COLO668 (cell line): ENCODE measurements at regions not wholly inside any gene's neighbourhood (a gene's known extent, or its start where the extent isn't known, plus 50 kb on each side); places are given as distances from the start of the nearest gene placed in this dataset.
"Not testable (repeated sequence)": the region's sequence is repeated elsewhere in the genome, so short reads cannot be mapped to it uniquely, and the experiment has no call there.

ENCODE experiments used
- DNase-seq: peaks from one replicate; lab custom pipeline; 2025; ENCODE audit not compliant: unreplicated experiment; lab: John Stamatoyannopoulos, UW

DNA sequence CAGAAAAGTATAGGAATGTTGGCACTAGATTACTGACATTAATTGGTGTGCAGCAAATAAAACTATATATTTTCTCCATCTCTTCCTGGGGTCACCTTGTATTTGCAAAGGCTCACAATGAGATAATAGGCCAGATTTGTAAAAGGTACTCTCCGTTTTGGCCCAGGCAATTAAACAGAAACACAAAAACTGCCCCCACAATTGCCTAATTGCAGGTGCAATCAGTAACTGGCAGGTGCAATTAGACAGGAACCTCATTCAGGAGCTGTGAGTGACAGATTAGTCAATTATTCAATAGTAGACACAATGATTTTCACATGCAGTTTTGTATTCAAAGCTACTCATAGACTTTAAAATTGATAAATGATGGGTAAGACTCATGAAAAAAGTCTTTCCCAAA is 451.4 kb upstream of the ID2 start:
- no peak for DNase-seq

DNA sequence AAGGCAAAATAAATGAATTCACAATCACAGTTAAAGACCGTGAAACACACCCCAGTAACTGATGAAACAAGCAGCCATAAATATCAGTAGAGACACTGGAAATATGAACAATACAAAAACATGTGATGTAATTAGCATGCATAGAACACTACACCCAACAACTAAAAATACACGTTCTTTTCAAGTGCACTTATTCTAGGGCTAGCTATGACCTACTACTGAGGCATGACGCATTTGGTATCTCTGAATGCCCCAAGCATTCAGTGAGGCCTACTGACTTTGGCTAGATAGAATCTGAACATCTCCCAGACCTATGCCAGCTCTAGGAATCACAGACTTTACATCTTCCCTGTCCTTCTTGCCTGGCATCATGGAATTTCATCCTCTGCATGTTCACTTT is 450.0 kb upstream of the ID2 start:
- no peak for DNase-seq

DNA sequence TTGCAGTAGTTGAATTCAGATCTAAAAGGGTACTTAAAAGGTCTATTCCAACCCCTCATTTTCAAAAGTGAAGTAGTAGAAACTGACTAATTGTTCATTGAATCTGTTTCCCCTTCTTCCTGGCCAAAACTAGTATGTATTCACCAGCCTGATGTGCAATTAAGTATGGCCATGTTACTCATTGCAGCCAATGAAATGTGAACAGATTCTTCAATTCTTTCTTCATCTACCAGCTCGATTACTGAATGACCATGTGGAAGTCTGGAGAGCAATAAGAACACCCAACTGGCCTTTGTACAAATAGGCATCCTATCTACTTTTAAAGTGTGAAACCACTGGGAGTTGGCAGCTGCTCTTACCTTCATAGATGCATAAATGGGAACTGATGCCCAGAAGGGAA is 449.0 kb upstream of the ID2 start:
- DNase-seq = no peak

DNA sequence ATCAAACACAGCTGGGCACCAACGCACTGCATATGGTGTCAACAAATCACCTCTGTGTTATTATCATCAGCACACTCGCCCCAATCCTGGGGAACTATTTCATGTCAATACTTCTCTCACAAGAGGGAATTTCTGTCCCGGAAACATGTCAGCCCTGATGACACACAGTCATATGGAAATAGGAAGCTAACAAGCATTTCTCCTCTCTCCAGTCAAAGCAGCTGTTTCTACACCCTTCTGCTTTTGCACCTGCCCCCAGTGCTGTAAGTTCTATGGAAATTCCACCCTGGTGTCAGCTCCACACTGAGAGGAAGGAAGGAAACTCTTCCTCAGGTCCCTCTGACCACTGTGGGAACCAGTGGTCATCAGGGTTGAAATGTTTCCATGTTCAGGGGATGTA is 447.6 kb upstream of the ID2 start:
- DNase-seq = peak; percentile 53

DNA sequence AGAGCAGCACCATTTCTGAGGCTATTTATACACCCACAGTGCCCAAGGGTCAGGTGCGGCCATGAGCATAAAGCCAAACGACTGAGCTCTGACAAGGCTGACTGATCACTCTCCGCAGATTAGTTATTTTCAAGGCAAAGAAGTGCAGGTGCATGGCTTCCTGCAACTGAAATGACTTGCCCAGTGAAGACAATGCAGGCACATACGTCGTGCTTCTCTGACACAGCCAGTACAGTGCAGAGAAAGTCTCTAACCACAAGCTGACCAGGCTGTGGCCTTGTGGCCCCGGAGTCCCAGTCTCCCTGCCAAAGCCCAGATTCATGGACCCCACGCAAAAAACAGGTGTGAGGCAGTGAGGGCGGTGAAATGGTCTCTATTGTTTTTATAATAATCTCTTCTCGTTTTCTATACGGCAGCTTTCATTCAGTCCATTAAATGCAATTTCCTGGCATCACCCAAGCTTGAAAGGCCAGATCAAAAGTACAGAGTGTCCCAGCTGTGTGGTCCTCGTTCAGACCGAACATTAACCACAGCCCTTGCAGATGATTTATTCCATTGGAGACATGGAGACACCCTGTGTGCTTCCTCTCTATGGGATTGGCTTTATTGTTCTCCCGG is 447.0 kb upstream of the ID2 start:
- DNase-seq = peak; percentile 51

DNA sequence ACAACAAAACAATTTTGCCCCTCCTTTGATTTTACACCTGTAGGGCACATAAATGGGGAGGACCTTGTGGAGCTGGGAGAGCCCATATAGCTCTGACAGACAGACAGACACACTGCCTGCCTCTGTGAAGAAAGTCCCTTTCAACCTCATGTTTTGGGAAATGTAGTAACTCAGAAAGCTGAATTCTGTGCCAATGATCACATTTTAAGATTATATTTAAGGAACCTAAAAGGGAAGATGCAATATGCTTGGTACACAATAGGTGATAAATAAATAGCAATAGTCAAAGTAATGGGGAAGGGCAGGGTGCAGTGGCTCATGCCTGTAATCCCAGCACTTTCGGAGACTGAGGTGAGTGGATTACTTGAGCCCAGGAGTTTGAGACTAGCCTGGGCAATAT is 446.4 kb upstream of the ID2 start:
- no peak for DNase-seq

DNA sequence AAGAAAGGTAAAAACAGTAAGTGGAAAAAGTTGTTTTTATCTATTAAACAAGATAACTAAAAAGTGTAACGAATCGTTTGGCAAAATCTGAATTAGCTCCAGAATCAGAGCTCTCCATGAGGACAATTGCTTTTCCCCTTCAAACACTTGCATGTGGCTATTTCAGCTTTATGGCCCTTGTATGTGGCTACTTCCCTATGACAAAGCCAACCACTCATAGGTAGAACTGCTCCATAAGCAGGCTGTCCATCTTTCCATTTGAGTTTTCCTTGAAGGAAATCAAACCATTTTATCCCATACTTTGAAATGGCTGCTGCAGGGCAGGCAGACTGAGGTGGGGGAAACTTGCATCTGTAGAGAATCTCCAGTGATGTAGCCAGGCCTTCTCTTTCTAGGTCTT is 445.5 kb upstream of the ID2 start:
- DNase-seq = no peak

DNA sequence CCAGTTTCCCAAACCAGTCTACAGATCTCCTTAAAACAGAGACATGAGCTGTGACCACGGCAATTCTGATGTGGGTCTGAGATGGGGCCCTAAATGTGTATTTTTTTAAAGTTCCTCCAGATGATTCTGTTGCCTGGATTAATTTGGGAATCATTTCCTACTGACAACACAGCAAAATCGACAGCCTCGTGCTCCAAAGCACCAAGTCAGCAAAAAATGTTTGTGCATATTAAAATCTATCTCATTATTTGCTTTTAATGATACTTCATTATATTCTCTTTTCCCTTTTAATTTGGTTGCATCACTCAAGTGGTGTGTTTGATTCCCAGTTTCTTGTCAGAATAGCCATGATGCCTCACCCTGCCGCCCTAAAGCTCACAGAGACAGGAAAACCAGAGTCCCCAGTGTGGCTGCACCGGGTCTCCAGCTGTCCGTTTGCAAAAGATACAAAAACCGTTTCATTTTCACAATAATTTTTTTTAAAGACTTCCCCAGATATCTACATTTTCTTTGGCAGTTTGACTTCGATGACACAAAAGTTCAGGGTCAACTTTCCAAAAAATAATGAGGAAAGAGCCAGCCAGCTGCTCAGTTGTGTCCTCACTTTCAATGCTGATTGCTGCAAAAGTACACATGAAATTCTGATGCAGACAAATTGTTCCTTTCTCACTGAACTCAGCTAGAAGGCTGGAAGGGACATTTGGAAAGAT is 443.2 kb upstream of the ID2 start:
- no peak for DNase-seq

DNA sequence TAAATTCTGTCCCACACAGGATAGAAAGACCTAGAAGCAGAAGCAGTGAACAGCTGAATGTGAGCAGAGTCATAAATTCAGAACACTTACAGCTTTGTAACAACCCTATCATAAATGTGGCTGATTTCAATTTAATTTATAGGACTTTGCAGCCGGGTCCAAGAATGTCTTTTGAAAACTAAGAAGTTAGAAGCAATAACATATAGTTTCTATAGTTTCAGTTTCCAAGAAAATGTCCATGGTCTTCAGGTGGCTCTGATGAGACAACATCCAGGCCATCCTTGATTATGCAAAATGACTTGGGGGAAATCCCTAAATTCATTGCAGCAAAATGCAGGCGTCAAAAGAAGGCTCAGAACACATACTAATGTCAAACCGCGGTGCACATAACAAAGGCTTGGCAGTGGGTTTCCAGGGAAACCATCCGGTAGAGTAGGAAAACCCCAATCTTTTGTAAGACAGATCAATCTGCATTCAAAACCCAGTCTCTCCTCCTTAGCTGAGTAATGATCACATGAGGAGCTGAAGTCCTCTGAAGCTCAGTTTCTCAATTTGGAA is 442.2 kb upstream of the ID2 start:
- no peak for DNase-seq

DNA sequence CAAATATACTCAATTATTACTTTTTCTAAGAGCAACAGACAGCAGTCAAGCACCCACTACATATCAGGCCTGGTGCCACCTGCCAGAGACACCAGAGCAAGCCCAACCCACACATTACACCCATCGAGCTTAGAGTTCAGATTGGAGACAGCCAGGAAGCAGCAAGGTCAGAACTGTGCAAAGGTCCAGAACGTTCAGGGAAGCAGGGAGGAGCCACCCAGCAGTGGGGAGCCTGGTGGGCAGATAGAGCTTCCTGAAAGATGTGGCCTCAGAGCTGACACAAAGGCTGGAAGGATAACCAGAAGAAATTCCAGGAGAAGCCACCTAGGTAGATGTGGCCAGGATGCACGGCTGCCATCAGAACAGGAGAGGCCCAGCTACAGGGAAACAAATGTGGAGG is 440.5 kb upstream of the ID2 start:
- no peak for DNase-seq

DNA sequence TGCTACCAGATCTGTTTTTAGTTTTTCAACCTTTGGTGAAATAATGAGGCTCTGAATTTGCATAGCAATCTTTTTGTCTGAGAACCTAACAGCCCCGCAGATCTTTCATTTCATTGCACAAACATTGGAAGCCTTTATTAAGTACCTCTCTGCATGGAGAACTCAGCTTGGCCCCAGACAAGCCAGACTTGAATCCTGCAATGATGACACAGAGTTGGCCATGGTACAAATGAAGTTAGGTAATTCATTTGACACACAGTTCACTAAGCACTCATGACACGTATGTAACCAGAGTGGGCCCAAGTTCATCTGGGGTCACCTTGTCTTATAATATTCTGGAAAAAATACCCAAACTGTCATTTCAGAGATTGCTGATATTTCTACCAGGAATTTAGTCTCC is 439.1 kb upstream of the ID2 start:
- no peak for DNase-seq

DNA sequence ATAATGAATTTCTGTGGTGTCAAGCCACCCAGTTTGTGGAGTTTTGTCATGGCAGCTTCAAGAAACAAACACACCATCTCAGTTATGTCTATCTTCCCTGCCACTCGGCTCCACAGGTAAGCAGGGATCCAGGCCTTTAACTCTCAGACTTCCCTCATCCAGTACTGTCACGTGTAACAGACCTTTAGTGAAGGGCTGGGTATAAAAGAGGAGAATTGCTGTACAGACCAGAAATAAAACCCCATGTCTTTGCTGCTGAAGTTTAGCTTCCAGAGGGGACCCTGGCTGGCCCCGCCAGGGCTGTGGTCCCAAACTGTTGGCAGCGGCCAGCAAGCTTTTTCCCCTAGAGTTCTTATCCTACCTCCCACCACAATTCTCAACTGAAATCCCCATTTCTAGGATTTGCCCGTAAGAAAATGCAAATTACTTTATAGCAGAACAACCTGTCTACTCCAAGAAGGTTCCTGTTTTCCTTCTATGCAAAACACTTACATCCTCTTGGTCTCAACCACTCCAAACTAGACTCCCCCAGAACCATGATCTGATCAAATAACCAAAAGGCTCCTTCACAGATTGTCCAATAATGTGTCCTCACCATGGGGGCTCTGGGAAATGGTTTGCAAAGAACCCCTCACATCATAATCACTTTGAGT is 438.0 kb upstream of the ID2 start:
- DNase-seq = no peak

DNA sequence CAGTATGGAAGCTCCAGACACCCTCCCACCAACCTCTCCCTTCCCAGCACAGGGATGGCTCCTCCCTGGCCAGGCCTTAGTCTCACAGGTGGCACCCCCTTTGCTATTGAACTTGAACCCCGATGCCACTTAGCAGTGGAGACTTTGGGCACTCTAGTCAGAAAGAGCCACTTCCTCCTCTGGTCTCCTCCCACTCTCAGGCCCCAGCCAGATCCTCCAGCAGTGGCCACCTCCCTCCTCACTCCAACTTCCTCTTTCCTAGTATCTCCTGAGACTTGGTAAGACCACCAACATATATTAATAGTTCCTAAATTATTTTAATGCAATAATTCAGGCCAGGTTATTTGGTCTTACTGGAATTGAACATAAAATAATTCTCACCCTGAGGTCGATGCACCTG is 437.2 kb upstream of the ID2 start:
- DNase-seq = no peak

DNA sequence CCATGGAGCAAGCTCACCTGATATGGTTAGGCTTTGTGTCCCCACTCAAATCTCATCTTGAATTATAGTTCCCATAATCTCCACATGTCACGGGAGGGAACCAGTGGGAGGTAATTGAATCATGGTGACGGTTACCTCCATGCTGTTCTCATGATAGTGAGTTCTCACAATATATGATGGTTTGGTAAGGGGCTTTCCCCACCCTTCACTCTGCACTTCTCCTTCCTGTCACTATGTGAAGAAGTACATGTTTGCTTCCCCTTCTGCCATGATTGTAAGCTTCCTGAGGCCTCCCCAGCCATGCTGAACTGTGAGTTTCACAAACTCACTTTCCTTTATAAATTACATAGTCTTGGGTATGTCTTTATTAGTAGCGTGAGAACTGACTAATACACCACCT is 435.7 kb upstream of the ID2 start:
- DNase-seq = no peak

DNA sequence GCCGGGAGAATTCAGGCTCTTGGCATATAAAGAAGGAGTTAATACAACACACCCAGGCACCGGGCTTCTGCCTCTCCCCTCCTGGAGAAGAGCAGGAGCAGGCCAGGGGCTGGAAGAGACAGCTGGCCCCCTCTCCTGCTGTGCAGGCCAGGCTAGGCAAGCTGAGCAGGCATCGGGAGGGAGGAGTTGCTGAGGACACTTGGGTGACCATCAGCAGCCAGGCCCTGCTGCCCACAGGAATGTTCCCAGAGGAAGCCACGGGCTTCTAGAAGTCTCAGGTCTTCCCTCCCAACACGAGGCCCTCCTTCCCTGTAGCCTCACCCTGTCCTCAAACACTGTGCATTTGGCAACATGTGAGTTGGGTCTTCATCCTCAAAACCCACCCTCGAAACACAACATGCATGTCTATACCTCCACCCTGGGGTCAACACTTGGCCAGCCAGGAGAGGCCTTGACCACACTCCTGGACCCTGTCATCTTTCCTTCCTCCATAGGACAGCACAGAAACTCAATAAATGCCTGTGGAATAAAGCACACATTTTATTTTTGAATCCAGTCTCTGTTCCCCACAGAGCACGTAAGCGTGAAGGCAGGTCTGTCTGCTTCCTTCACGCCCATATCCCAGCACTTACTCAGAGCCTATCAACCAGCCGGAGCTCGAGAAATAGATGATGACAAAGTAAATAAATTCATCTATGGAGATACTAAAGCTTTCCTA is 433.8 kb upstream of the ID2 start:
- no peak for DNase-seq

DNA sequence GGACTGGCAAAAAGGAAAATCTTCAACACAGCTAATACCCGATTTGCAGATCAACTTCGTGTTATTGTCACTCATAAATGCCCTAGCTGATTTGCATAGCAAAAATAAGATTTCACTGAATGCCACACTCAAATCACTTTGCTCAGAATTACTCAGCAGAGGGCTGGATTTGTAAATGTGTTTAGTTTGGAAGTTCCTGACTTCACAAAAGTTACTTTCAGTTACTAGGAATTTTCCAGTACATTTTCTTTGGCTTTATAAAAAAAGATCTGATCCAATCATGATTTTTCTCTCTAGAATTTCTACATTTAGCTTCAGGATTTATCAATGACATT is 433.3 kb upstream of the ID2 start:
- no peak for DNase-seq

DNA sequence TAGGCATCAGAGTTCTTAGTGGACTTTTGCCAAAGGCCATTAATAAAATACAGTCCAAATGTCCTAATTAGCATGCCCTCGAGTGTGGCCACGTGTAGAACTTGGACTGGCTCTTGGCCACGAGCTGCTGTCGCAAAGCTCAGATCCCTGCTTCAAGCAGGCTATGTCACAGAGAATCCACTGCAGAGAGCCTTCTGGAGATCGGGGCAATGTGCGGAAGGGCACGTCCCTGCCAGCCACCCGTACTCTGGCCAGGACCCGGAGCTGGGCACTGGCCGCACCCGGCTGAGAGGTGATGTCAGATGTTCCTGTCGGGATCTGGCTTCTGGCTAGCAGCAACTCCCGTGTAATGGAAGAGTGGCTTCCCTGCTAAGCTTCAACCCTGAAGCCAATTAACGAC is 432.7 kb upstream of the ID2 start:
- DNase-seq = no peak

DNA sequence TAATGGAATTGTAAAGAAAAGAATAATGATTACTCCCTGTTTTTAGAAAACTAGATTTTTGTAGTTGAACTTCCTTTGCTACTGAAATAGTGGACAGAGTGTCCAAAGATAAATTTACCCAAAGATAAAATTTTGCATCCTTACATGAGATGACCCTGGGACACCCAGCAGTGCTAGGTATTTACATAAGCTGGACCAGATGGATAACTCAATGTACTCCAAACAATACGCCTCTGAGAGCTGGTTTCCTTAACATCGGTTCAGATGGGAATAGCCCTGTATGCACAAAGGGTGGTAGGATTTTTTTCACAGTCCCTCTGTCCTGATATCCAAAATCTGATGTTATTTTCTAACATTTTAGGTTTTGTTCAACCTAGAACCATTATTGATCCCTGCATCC is 432.1 kb upstream of the ID2 start:
- no peak for DNase-seq

DNA sequence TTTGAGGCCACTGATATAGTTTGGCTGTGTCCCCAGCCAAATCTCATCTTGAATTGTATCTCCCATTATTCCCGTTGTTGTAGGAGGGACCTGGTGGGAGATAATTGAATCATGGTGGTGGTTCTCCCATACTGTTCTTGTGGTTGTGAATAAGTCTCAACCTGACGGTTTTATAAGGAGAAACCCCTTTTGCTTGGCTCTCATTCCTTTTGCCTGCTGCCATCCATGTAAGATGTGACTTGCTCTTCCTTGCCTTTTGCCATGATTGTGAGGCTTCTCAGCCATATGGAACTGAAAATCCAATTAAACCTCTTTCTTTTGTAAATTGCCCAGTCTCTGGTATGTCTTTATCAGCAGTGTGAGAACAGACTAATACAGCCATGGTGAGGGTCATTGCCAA is 431.6 kb upstream of the ID2 start:
- DNase-seq = not testable (repeated sequence)

DNA sequence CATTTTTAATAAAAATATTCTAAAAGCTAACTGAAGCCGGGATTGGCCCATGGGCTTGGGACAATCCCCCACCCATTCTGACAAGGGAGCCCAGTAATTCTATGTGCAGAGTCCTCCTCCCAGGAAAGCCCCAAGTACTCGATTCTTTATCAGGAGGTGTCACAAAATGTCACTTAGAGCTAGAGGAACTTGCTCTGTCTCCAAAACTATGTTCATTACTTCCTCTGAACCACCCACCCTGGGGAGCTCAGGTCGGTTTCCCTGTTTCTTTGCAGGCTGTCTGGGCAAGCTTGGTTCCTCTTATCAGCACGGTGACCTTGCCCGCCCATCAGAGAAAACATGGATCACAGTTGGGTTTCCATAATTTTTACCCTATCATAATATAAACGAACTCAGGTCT is 430.6 kb upstream of the ID2 start:
- DNase-seq = no peak

DNA sequence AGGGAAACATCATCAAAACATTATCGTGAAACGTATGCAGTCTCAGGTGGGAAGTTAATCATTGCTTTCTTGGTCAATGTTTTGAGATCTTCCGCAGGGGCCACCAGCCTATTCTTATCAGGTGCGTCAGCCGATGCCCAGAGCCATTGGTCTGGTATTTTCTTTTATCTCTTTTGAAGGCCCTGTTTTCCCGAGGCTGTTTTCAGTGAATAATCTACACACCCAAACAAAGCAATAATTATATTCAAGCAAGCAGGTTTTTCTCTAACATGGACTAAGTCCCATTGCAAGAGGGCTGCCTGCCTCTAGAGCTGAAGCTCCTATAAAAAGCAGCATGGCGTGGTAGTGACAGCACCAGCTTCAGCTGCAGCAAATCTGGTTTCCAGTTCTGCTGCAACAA is 430.0 kb upstream of the ID2 start:
- DNase-seq = no peak
